ENCODE measurements at regions not wholly inside any gene's neighbourhood (a gene's known extent, or its start where the extent isn't known, plus 50 kb on each side); places are given as distances from the start of the nearest gene placed in this dataset.

GRCh38 chr20:59471653-59472421 lies 132.5 kb upstream of the PHACTR3 start:
- CTCF ChIA-PET, result no interaction called here
- WGBS, 2 experiments (ENCODE audit: extremely low coverage in 2 of 2, insufficient read length in 1 of 2), result 80% methylated on average over 2 of the region's 12 CpGs; no CpG with 5 or more reads in 1 of the 2 experiments
- Histone ChIP-seq H3K56ac (ENCODE audit: extremely low read depth, insufficient read depth, low read length) (no peak overlapping the region), H3K9ac (ENCODE audit: low read depth, low read length) (no peak overlapping the region), H4K20me1 (ENCODE audit: insufficient read depth, low read length) (no peaks in the 10 kb centered on the region), H3K9me1 (ENCODE audit: insufficient read depth, low read length) (no peaks in the 10 kb centered on the region), H3K27ac (ENCODE audit: insufficient read depth, low read length) (no peak overlapping the region), H3K79me1 (ENCODE audit: low read depth in 1 of 2, low read length in 2 of 2) (no peaks in the 10 kb centered on the region), H2BK15ac (ENCODE audit: low read depth, low read length) (no peak overlapping the region), H3K4ac (ENCODE audit: low read depth, low read length) (no peak overlapping the region), H3K4me3 (ENCODE audit: insufficient read depth, low read depth, low read length) (no peak overlapping the region), H2BK5ac (ENCODE audit: low read depth, low read length, poor library complexity, severe bottlenecking) (no peak overlapping the region), H3K4me1 (ENCODE audit: control insufficient read depth, insufficient read depth, low read length) (no peaks in the 10 kb centered on the region), H4K8ac (ENCODE audit: low read depth in 2 of 2, low read length in 2 of 2) (no peak overlapping the region), H2BK20ac (ENCODE audit: low read depth, low read length) (no peak overlapping the region), H2AK5ac (ENCODE audit: low read depth, low read length) (no peak overlapping the region), H4K5ac (ENCODE audit: low read depth, low read length) (no peak overlapping the region), H2BK120ac (ENCODE audit: low read depth, low read length) (no peak overlapping the region), H2AK9ac (replicated peaks; ENCODE audit: low read depth, low read length, poor library complexity) (no peak overlapping the region), H3K27me3 (ENCODE audit: control insufficient read depth, insufficient read depth, low read length) (no peaks in the 10 kb centered on the region), H3K36me3 (ENCODE audit: control insufficient read depth, insufficient read depth, low read length) (no peaks in the 10 kb centered on the region), H3K9me3 (ENCODE audit: control insufficient read depth, insufficient read depth, low read length) (no peaks in the 10 kb centered on the region), H2AFZ (replicated peaks; ENCODE audit: low read length, poor library complexity) (no peak overlapping the region), H4K91ac (ENCODE audit: insufficient read depth, low read depth, low read length) (no peak overlapping the region), H3K14ac (replicated peaks; ENCODE audit: low read depth, low read length) (no peak overlapping the region), H3K23ac (ENCODE audit: low read depth, low read length) (no peak overlapping the region), H3K18ac (ENCODE audit: low read depth, low read length) (no peak overlapping the region), H3K4me2 (ENCODE audit: low read depth, low read length) (no peak overlapping the region)
- dilution Hi-C loops (cut with HindIII; ENCODE audit: low sequenced_read_pairs, unreplicated experiment), result no loop called here
- no peak for TF ChIP-seq CHD1 (IDR thresholded peaks at IDR 0.05; ENCODE audit: low read depth, low read length)
- no peak for TF ChIP-seq SMC3 (IDR thresholded peaks at IDR 0.05; ENCODE audit: low read depth, low read length)
- TF ChIP-seq CEBPB (IDR thresholded peaks at IDR 0.05; ENCODE audit: low read depth, low read length), result no peak
- TF ChIP-seq MAZ (IDR thresholded peaks at IDR 0.05; ENCODE audit: borderline replicate concordance, low read depth, low read length), result no peak
- no peak for TF ChIP-seq RAD21 (IDR thresholded peaks at IDR 0.05; ENCODE audit: low read length)
- no peak for TF ChIP-seq MAFK (IDR thresholded peaks at IDR 0.05; ENCODE audit: low read depth, low read length)
- TF ChIP-seq MXI1 (IDR thresholded peaks at IDR 0.05; ENCODE audit: borderline replicate concordance, low read depth, low read length), result no peak
- no peak for TF ChIP-seq CTCF (conservative IDR thresholded peaks at IDR 0.05; ENCODE audit: low read depth, low read length)
- no peak for TF ChIP-seq FOS (IDR thresholded peaks at IDR 0.05; ENCODE audit: low read depth, low read length)
- no peak for TF ChIP-seq BHLHE40 (IDR thresholded peaks at IDR 0.05; ENCODE audit: low read depth, low read length)
- TF ChIP-seq, protein P1, sequence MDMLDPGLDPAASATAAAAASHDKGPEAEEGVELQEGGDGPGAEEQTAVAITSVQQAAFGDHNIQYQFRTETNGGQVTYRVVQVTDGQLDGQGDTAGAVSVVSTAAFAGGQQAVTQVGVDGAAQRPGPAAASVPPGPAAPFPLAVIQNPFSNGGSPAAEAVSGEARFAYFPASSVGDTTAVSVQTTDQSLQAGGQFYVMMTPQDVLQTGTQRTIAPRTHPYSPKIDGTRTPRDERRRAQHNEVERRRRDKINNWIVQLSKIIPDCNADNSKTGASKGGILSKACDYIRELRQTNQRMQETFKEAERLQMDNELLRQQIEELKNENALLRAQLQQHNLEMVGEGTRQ (IDR thresholded peaks at IDR 0.05; ENCODE audit: low read depth, low read length), result no peak
- TF ChIP-seq NFE2L2 (IDR thresholded peaks at IDR 0.05; ENCODE audit: low read depth, low read length), result no peak
- no peak for TF ChIP-seq RCOR1 (IDR thresholded peaks at IDR 0.05; ENCODE audit: insufficient replicate concordance, low read length)
- no peak for TF ChIP-seq POLR2A (IDR thresholded peaks at IDR 0.05; ENCODE audit: low read depth, low read length)
- TF ChIP-seq RFX5 (IDR thresholded peaks at IDR 0.05; ENCODE audit: low read depth, low read length), result no peak
- TF ChIP-seq ELK1 (IDR thresholded peaks at IDR 0.05; ENCODE audit: borderline replicate concordance, low read depth, low read length), result no peak
- in situ Hi-C loops (cut with MboI; ENCODE audit: low sequenced_read_pairs), result no loop called here
- POLR2A ChIA-PET (ENCODE audit: unreplicated experiment), result no interaction called here
- intact Hi-C loops (cut with micrococcal nuclease), result no loop called here
- no TSS peak for BruUV-seq (replicated peaks)
- DNase-seq, result no peak
- no peak for ATAC-seq (ENCODE audit: low read depth)
